Neuronal stem cell (in vitro differentiated cells): ENCODE measurements at regions not wholly inside any gene's neighbourhood (a gene's known extent, or its start where the extent isn't known, plus 50 kb on each side); places are given as distances from the start of the nearest gene placed in this dataset.

ENCODE experiments used
- DNase-seq: peaks from one replicate; pipeline ENCODE4 v3.0.0-alpha.2; 2013; ENCODE audit warnings: low spot score
- H2AFZ ChIP-seq: one replicate; pipeline ENCODE4 v1.6.1; 2013; ENCODE audit warnings: mild to moderate bottlenecking, low read length, inconsistent platforms
- H2AK5ac ChIP-seq: 2 replicates; pipeline ENCODE4 v1.6.1; 2013; ENCODE audit warnings: low read depth, mild to moderate bottlenecking, inconsistent platforms, low read length, moderate library complexity, mixed read lengths
- H2BK120ac ChIP-seq: 2 replicates; pipeline ENCODE4 v1.6.1; 2013; ENCODE audit warnings: low read depth, mild to moderate bottlenecking, inconsistent platforms, low read length, moderate library complexity, mixed read lengths
- H2BK12ac ChIP-seq: one replicate; pipeline ENCODE4 v1.6.1; 2013; ENCODE audit warnings: low read length, inconsistent platforms
- H2BK15ac ChIP-seq: 2 replicates; pipeline ENCODE4 v1.6.1; 2013; ENCODE audit warnings: mild to moderate bottlenecking, low read length, inconsistent platforms, mixed read lengths
- H2BK5ac ChIP-seq: one replicate; pipeline ENCODE4 v1.6.1; 2013; ENCODE audit warnings: inconsistent platforms, mild to moderate bottlenecking, low read length, moderate library complexity
- H3K14ac ChIP-seq: one replicate; pipeline ENCODE4 v1.6.1; 2013; ENCODE audit warnings: low read length, inconsistent platforms
- H3K18ac ChIP-seq: 2 replicates; pipeline ENCODE4 v1.6.1; 2013; ENCODE audit warnings: low read length, inconsistent platforms
- H3K23ac ChIP-seq: 2 replicates; pipeline ENCODE4 v1.6.1; 2013; ENCODE audit warnings: low read depth, mild to moderate bottlenecking, mixed read lengths, low read length, inconsistent platforms; ENCODE audit not compliant: poor library complexity
- H3K27ac ChIP-seq: replicated peaks from 3 replicates; pipeline ENCODE4 v1.5.1; 2013; ENCODE audit warnings: low read length, inconsistent platforms
- H3K27me3 ChIP-seq, 3 experiments: 2 replicates each; pipeline ENCODE4 v1.6.1; 2013; ENCODE audit warnings: low read length in 3 of 3, mild to moderate bottlenecking in 2 of 3, inconsistent platforms in 1 of 3, low read depth in 1 of 3, mixed read lengths in 1 of 3, moderate library complexity in 1 of 3; ENCODE audit not compliant: control insufficient read depth in 3 of 3, insufficient read depth in 3 of 3
- H3K36me3 ChIP-seq, 2 donors: replicated peaks in 1 of 2; 2 replicates each; pipeline ENCODE4 v1.6.1; 2013; ENCODE audit warnings: low read length in 2 of 2; ENCODE audit not compliant: control insufficient read depth in 2 of 2, insufficient read depth in 2 of 2
- H3K4ac ChIP-seq: 2 replicates; pipeline ENCODE4 v1.6.1; 2013; ENCODE audit warnings: inconsistent platforms, mild to moderate bottlenecking, low read length, moderate library complexity
- H3K4me1 ChIP-seq, 2 donors: 1 replicate in 1 of 2; 2 replicates in 1 of 2; pipeline ENCODE4 v1.6.1; 2013; ENCODE audit warnings: low read length in 2 of 2, low read depth in 1 of 2; ENCODE audit not compliant: control insufficient read depth in 2 of 2, insufficient read depth in 1 of 2
- H3K4me2 ChIP-seq: one replicate; pipeline ENCODE4 v1.6.1; 2013; ENCODE audit warnings: mild to moderate bottlenecking, low read length, inconsistent platforms; ENCODE audit not compliant: insufficient read depth, poor library complexity, severe bottlenecking
- H3K4me3 ChIP-seq, 2 donors: 2 replicates each; pipeline ENCODE4 v1.5.1; 2013; ENCODE audit warnings: low read length in 2 of 2, mild to moderate bottlenecking in 2 of 2, inconsistent platforms in 1 of 2, moderate library complexity in 1 of 2
- H3K79me1 ChIP-seq: one replicate; pipeline ENCODE4 v1.6.1; 2013; ENCODE audit warnings: low read depth, mild to moderate bottlenecking, inconsistent platforms, low read length, moderate library complexity
- H3K9ac ChIP-seq: one replicate; pipeline ENCODE4 v1.6.1; 2013; ENCODE audit warnings: mild to moderate bottlenecking, low read depth, low read length, inconsistent platforms; ENCODE audit not compliant: poor library complexity
- H3K9me3 ChIP-seq, 2 donors: replicated peaks in 1 of 2; 2 replicates each; pipeline versions ENCODE3 to v1.6.1; 2013; ENCODE audit warnings: low read length in 2 of 2, mild to moderate bottlenecking in 2 of 2, inconsistent platforms in 1 of 2, low read depth in 1 of 2, mixed read lengths in 1 of 2, moderate library complexity in 1 of 2; ENCODE audit not compliant: control insufficient read depth in 2 of 2, insufficient read depth in 1 of 2
- H4K8ac ChIP-seq: one replicate; pipeline ENCODE4 v1.6.1; 2013; ENCODE audit warnings: low read depth, mild to moderate bottlenecking, inconsistent platforms, low read length, moderate library complexity
- H4K91ac ChIP-seq: one replicate; pipeline ENCODE4 v1.6.1; 2013; ENCODE audit warnings: low read length, low read depth, mild to moderate bottlenecking, inconsistent platforms; ENCODE audit not compliant: poor library complexity
- WGBS, 2 donors: extraction: QIAGEN DNeasy Blood & Tissue Kit; methylation state at CpG; one replicate each; pipeline ENCODE4 v1.1.7; 2013; ENCODE audit warnings: missing lambda C conversion rate in 2 of 2, mixed read lengths in 1 of 2; ENCODE audit not compliant: insufficient read length in 2 of 2, insufficient replicate concordance in 1 of 2; ENCODE audit errors: extremely low coverage in 2 of 2; 5-methylcytosine and 5-hydroxymethylcytosine counted together

DNA sequence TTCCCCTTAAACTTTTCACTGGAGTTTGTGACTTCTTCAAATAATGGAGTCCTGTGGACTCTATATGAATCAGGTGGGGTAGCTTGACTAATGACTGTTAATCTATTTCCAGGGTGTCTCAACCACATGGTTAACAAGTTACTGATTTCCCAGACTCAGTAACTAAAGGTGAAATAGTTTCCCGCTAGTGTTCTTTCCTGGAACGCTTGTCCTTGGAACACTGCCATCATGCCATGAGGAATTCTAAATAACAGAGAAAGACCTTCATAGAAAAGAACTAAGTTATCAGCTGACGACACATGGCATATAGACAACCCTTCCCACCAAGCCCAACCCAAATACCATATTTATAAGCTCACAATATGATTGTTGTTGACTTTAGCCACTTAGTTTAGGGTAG lies 1027.9 kb upstream of the FAM98A start:
- Histone ChIP-seq H3K23ac (no peak overlapping the region), H3K14ac (no peak overlapping the region)

DNA sequence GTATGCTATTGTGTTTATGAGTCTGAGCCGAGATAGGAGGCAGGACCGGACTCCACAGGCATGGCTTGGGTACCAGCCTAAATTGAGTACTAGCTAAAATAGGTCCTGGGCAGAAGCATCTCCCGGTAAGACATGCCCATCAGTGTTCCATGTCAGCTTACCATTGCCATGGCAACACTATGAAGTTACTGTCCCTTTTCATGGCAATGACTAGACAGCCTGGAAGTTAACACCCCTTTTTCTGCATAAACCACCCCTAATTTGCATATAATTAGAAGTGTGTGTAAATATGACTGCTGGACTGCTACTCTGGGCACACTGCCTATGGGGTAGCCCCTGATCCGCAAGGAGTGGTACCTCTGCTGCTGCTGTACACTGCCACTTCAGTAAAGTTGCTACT lies 1005.1 kb upstream of the FAM98A start:
- H4K91ac ChIP-seq: no peak overlapping the region
- H3K36me3 ChIP-seq: no peaks in the 10 kb centered on the region
- no peak overlapping the region for H4K8ac ChIP-seq
- H3K27ac ChIP-seq: no peak overlapping the region
- no peak overlapping the region for H3K9ac ChIP-seq
- no peaks in the 10 kb centered on the region for H3K9me3 ChIP-seq
- H3K4me2 ChIP-seq: no peak overlapping the region
- no peak overlapping the region for H2BK15ac ChIP-seq
- H3K79me1 ChIP-seq: no peaks in the 10 kb centered on the region
- H2BK120ac ChIP-seq: no peak overlapping the region
- no peak for DNase-seq
- no CpG with 5 or more reads among the region's 4 CpGs for WGBS, 2 donors
- H3K14ac ChIP-seq: no peak overlapping the region
- H2BK12ac ChIP-seq: no peak overlapping the region
- H2BK5ac ChIP-seq: no peak overlapping the region
- no peaks in the 10 kb centered on the region for H3K27me3 ChIP-seq
- H3K4me1 ChIP-seq: no peaks in the 10 kb centered on the region
- peak overlapping the region; percentile 68 for H3K4ac ChIP-seq
- no peak overlapping the region for H2AFZ ChIP-seq
- H3K18ac ChIP-seq: no peak overlapping the region
- H3K23ac ChIP-seq: no peak overlapping the region
- H2AK5ac ChIP-seq: no peak overlapping the region
- no peak overlapping the region for H3K4me3 ChIP-seq

More for the DNA sequence above, 1027.9 kb upstream of the FAM98A start:
- H4K91ac ChIP-seq: no peak overlapping the region
- H3K36me3 ChIP-seq: no peaks in the 10 kb centered on the region
- H2BK15ac ChIP-seq: no peak overlapping the region
- H3K18ac ChIP-seq: no peak overlapping the region
- H3K4me2 ChIP-seq: no peak overlapping the region
- H2BK120ac ChIP-seq: no peak overlapping the region
- H2BK12ac ChIP-seq: no peak overlapping the region
- H3K27me3 ChIP-seq: no peaks in the 10 kb centered on the region
- no peaks in the 10 kb centered on the region for H3K4me1 ChIP-seq
- no peak overlapping the region for H3K27ac ChIP-seq
- no peak overlapping the region for H2BK5ac ChIP-seq
- no peaks in the 10 kb centered on the region for H3K79me1 ChIP-seq
- no peak overlapping the region for H3K4me3 ChIP-seq
- no CpG with 5 or more reads among the region's 3 CpGs for WGBS, 2 donors
- DNase-seq: no peak
- H3K9me3 ChIP-seq: no peaks in the 10 kb centered on the region
- no peak overlapping the region for H3K4ac ChIP-seq
- no peak overlapping the region for H4K8ac ChIP-seq
- H2AFZ ChIP-seq: no peak overlapping the region
- H2AK5ac ChIP-seq: no peak overlapping the region
- no peak overlapping the region for H3K9ac ChIP-seq

DNA sequence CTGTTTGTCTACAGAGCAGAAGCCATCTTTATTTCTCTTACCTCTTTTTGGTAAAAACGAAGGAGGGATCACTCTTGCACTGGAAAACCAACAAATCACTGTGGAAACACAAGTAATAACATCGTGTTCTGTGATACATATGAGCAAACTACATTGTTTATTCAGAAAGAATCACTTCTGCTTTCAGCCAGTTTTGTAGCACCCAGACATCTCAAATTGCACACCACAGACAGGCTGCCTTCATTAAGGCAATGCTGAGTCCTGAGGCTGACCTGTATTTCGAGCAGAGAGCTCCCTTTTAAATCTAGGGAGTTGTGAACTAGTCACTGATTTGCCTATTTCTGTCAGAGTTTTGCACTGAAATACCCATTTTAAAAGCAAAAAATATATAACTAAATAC lies 1003.2 kb upstream of the FAM98A start:
- Histone ChIP-seq H2AK5ac (no peak overlapping the region), H3K18ac (no peak overlapping the region), H3K14ac (no peak overlapping the region), H2BK5ac (no peak overlapping the region), H3K36me3 (no peaks in the 10 kb centered on the region), H3K23ac (no peak overlapping the region), H4K8ac (no peak overlapping the region), H3K79me1 (no peaks in the 10 kb centered on the region), H3K9ac (no peak overlapping the region), H4K91ac (no peak overlapping the region), H3K4ac (no peak overlapping the region), H3K27ac (no peak overlapping the region), H3K27me3 (no peaks in the 10 kb centered on the region), H3K4me3 (no peak overlapping the region), H2BK12ac (no peak overlapping the region), H2BK120ac (no peak overlapping the region), H2BK15ac (no peak overlapping the region), H3K4me1 (no peaks in the 10 kb centered on the region), H3K4me2 (no peak overlapping the region), H2AFZ (no peak overlapping the region), H3K9me3 (no peaks in the 10 kb centered on the region)
- no CpG with 5 or more reads among the region's 3 CpGs for WGBS, 2 donors
- no peak for DNase-seq

DNA sequence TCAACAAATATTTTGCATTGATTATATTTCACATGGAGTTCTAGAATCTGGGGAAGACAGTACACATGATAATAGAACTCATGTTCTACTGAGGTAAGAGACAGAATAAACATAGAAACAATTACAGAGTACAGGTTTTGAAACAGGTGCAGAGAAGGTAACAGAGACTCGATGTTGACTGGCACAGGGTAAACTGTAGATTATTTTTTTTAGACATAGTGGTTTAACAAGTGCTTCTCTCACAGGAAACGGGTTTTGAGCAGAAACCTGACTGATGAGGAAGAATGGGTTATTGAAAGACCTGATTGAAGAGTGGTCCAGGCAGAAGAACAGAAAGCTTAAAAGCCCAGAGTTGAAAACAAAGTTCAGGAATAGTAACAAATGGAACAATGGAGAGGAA lies 1002.5 kb upstream of the FAM98A start:
- Histone ChIP-seq H3K9me3 (no peaks in the 10 kb centered on the region), H3K4me1 (no peaks in the 10 kb centered on the region), H3K36me3 (no peaks in the 10 kb centered on the region), H3K14ac (no peak overlapping the region), H4K8ac (no peak overlapping the region), H2BK120ac (no peak overlapping the region), H3K27ac (no peak overlapping the region), H3K23ac (no peak overlapping the region), H2BK12ac (no peak overlapping the region), H3K27me3 (no peaks in the 10 kb centered on the region), H3K18ac (no peak overlapping the region), H3K4me3 (no peak overlapping the region), H2AK5ac (no peak overlapping the region), H2BK15ac (no peak overlapping the region), H2BK5ac (no peak overlapping the region), H3K4me2 (no peak overlapping the region), H3K79me1 (no peaks in the 10 kb centered on the region), H4K91ac (no peak overlapping the region), H3K9ac (no peak overlapping the region), H2AFZ (no peak overlapping the region), H3K4ac (no peak overlapping the region)
- WGBS, 2 donors: no CpG with 5 or more reads among the region's 2 CpGs
- DNase-seq: no peak
